Upper lobe of right lung (tissue), 1 donor: ENCODE measurements at regions not wholly inside any gene's neighbourhood (a gene's known extent, or its start where the extent isn't known, plus 50 kb on each side); places are given as distances from the start of the nearest gene placed in this dataset.

Experiments
- ATAC-seq: fragments of 200-7000 bp; cut with Tn5 transposase; one replicate; pipeline ENCODE4 v1.9.1; 2020; ENCODE audit warnings: mild to moderate bottlenecking, moderate library complexity
- DNase-seq: peaks from one replicate; pipeline ENCODE4 v3.0.0-alpha.2; 2020
- H3K27ac ChIP-seq: fragments of 200-600 bp; one replicate; pipeline ENCODE4 v1.8.0; 2022
- H3K27me3 ChIP-seq: fragments of 200-600 bp; one replicate; pipeline ENCODE4 v1.8.0; 2022; ENCODE audit warnings: mild to moderate bottlenecking
- H3K36me3 ChIP-seq: fragments of 200-600 bp; one replicate; pipeline ENCODE4 v1.8.0; 2022
- H3K4me1 ChIP-seq: fragments of 200-600 bp; one replicate; pipeline ENCODE4 v1.8.0; 2022
- H3K4me3 ChIP-seq: fragments of 200-600 bp; one replicate; pipeline ENCODE4 v1.8.0; 2022; ENCODE audit warnings: mild to moderate bottlenecking
- H3K9me3 ChIP-seq: fragments of 200-600 bp; one replicate; pipeline ENCODE4 v1.8.0; 2022
- CTCF ChIP-seq: fragments of 200-600 bp; IDR thresholded peaks from one replicate; pipeline ENCODE4 v1.8.0; 2022; ENCODE audit warnings: antibody characterized with exemption
- intact Hi-C: fragments of 100-400 bp; cut with DNase I; formaldehyde crosslinking; loops from one replicate; pipeline ENCODE4 v1.11.0; 2022
- donor health status: DM: no; HTN: yes; CAD: no; lungs with severe emphysema.

GRCh38 chr10:123536176-123536845 lies 129.8 kb upstream of the GPR26 start:
- Histone ChIP-seq H3K36me3 (no peaks in the 10 kb centered on the region), H3K9me3 (no peaks in the 10 kb centered on the region), H3K4me1 (no peaks in the 10 kb centered on the region), H3K27me3 (no peaks in the 10 kb centered on the region), H3K27ac (no peak overlapping the region), H3K4me3 (no peak overlapping the region)
- no peak for TF ChIP-seq CTCF
- ATAC-seq (no peak), DNase-seq (no peak)
- intact Hi-C loops: no loop called here

GRCh38 chr10:123537188-123537961 lies 128.8 kb upstream of the GPR26 start:
- Histone ChIP-seq H3K4me3 (no peak overlapping the region), H3K27me3 (no peaks in the 10 kb centered on the region), H3K9me3 (no peaks in the 10 kb centered on the region), H3K27ac (no peak overlapping the region), H3K36me3 (no peaks in the 10 kb centered on the region), H3K4me1 (no peaks in the 10 kb centered on the region)
- ATAC-seq (no peak), DNase-seq (no peak)
- intact Hi-C loops: no loop called here
- no peak for TF ChIP-seq CTCF

GRCh38 chr10:123538401-123539320 lies 127.5 kb upstream of the GPR26 start:
- Histone ChIP-seq H3K9me3 (no peaks in the 10 kb centered on the region), H3K4me3 (no peak overlapping the region), H3K36me3 (no peaks in the 10 kb centered on the region), H3K4me1 (no peaks in the 10 kb centered on the region), H3K27me3 (no peaks in the 10 kb centered on the region), H3K27ac (no peak overlapping the region)
- DNase-seq (no peak), ATAC-seq (no peak)
- TF ChIP-seq CTCF: no peak
- intact Hi-C loops: no loop called here

- no peak for DNase-seq
- H3K4me3 ChIP-seq: no peak overlapping the region
- no peak for TF ChIP-seq CTCF
- H3K36me3 ChIP-seq: no peaks in the 10 kb centered on the region
- no peaks in the 10 kb centered on the region for H3K4me1 ChIP-seq
- intact Hi-C loops: no loop called here
- H3K27ac ChIP-seq: no peak overlapping the region
- ATAC-seq: no peak
- H3K9me3 ChIP-seq: no peaks in the 10 kb centered on the region
- H3K27me3 ChIP-seq: no peaks in the 10 kb centered on the region
Measured at GRCh38 chr10:123544986-123545385, 121.2 kb upstream of the GPR26 start.

GRCh38 chr10:123548770-123549169 lies 117.4 kb upstream of the GPR26 start:
- intact Hi-C loops: no loop called here
- H3K27ac ChIP-seq: no peak overlapping the region
- ATAC-seq (no peak), DNase-seq (no peak)
- no peaks in the 10 kb centered on the region for H3K9me3 ChIP-seq
- no peaks in the 10 kb centered on the region for H3K36me3 ChIP-seq
- no peak overlapping the region for H3K4me3 ChIP-seq
- TF ChIP-seq CTCF: no peak
- H3K27me3 ChIP-seq: peaks cover under 1% of the 10 kb centered on the region
- H3K4me1 ChIP-seq: no peaks in the 10 kb centered on the region
